HUDEP-2 (cell line): ENCODE measurements at regions not wholly inside any gene's neighbourhood (a gene's known extent, or its start where the extent isn't known, plus 50 kb on each side); places are given as distances from the start of the nearest gene placed in this dataset.

Experiments
- DNase-seq, 76 experiments: peaks; one replicate each; lab custom pipeline; 2025; ENCODE audit not compliant: unreplicated experiment in 76 of 76; lab: John Stamatoyannopoulos, UW

DNA sequence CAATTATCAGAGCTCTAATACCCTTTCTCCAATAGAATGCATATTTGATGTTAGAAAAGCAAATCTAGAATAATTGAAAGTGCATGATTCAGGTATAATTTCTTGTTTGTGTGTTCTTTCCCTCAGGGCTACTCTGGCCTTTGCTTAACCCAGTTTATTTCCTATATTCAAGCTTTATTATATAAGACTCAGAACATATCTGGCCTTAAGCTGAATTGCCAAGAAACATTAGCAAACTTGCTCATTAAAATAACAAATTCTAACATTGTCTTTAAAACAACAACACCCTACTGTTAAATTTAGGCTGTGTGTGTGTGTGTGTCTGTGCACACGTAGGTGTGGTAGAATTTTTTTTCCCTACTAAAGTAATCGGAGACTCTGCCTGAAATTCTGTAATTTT lies 426.5 kb downstream of the UTRN start:
- no peak for DNase-seq

DNA sequence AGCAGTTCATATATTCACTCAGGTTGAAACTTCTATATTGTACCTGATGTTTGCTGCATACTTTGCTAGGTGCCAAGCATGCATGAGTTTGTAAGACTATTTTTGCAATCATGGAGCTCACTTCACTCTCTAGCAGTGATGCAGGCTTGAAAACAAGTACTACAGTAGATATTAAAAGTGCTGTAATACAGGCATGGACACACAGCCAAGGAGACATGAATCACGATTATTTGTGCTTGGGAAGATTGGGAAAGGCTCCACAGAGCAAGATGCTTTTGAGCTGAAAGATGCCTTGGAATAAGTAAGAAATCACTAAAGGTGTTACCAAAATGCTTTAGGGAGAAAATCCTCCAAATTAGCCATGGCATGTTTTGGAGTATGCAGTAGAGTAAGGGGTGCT lies 427.4 kb downstream of the UTRN start:
- DNase-seq, result no peak

DNA sequence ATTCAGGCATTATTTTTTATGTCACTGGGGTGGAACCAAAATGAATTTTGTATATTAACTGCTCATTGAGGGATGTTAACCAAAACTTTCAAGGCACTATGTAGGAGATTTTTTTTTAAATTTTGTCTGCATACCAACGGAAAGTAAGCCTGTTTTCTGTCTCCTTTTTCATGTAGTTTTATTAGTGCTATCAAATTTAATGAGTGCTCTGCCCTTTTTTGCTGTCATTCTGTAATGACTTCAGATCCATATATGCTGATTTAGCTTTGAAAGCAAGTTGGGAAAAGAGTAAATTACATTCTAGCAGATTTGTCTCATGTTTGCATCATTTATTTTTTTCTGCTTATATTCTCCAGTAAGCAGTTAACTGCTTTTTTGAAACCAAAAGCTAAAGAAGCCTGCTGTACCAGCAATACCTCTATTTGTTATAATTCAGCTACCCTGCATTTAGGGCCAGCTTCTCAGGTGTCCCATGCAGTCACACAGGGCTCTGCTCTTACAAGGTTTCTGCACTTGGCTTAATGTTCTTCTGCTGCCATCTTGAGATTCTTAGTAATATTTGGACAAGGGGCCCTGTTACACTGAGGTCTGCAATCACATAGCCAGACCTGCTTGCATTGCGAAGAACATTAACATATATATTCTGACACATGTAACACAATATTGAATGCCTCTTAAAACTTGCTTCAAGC lies 429.0 kb downstream of the UTRN start:
- DNase-seq, result no peak

DNA sequence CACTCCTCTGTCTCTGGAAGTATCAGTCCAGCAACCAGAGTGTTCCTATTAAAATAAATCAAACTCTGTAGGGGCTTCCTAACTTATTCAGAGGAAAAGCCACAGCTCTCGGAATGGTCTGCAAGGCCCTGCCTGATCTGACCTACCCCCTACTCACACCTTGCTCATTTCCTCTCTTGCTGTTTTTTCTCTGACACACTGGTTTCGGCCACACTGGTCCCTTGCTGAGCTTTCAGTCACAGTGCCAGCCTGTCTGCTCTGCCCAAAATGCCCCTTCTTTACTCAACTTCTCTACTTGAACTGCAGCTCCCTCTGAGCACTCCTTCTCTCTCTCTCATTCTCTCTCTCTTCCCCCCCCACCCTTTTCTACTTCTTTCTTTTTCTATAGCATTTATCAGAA lies 430.2 kb downstream of the UTRN start:
- no peak for DNase-seq

DNA sequence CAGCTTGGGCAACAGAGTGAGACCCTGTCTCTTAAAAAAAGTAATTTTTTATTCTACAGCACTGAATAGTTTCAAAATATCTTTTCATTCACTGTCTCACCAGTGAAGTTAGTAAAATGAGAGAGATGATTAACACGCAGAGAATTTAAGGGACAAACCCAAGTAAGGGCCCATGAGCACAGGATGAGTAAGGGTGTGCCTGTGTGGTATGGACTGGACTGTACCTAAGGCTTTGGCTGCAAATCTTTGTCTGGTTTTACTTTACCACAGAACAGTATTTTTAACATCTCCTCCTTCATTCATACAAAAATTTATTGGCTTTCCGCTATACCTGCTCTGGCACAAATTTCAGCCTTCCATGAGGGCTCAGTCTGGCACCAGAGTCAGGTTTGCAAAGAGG lies 433.3 kb downstream of the UTRN start:
- DNase-seq, result no peak

DNA sequence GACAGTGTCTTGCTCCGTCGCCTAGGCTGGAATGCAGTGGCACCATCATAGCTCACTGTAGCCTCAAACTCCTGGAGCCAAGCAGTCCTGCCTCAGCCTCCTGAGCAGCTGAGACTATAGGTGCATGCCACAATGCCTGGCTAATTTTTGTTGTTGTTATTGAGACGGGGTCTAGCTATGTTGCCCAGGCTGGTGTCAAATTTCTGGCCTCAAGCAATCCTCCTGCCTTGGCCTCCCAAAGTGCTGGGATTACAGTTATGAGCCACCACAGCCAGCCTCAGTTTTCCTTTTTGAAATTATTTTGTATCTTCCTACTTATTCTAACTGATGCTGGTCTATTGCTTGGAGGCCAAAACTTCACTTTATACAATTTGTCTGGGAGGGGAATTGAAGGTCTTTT lies 436.1 kb downstream of the UTRN start:
- DNase-seq, result no peak

DNA sequence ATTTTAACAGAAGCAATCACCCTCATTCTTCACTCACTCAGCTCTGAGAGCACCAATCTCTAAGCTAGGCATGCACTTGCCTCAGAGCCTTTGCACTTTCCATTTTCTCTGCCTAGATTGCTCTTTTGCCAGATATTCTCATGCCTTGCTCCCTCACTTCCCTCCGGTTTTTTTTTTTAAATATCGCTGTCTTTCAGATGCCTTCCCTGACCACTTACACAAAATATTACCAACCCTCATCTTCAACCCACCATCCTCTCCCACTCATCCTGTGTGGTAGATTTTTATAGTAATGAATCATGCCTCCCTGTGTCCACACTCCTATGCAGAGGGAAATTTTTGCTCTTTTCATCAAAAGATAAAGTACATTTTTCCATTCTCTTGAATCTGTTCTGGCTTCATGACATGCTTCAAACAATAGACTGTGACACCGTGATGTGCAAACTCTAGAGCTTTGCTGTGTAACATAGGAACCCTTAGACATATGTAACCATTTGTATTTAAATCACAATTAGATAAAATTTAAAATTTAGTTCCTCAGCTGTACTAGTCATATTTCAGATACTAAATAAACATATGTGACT lies 437.1 kb downstream of the UTRN start:
- no peak for DNase-seq

DNA sequence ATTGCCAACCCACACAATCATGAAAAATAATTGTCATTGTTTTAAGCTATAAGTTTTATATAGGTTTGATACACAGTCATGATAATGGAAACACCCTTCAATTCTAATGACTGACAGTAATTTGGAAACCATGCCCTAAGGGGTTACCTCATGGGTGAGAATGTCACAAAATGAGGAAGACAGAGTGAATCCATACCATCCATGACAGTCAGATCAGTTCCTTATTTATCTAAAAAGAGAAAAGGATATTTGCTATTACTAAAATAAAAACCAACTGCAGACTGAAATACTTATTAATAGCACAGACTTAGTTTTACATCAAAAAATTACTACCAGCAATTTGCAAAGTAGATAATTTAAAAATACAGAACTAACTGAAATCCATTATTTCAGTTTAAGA lies 437.8 kb downstream of the UTRN start:
- DNase-seq, result no peak

DNA sequence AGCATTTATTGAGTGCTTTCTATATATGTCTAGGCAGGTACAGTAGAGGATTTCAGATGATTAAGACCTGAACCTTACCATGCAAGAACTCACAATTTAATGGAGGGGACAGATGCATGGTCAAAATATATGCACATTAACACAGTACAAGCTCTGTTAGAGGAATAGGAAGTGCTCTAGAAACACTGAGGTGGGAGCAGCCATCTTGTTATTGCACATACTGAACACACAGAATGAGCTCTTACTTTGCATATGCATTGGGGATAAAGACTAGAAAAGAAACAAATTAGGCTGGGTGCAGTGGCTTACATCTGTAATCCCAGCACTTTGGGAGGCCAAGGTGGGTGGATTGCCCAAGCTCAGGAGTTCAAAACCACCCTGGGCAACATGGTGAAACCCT lies 438.3 kb downstream of the UTRN start:
- DNase-seq, result no peak

DNA sequence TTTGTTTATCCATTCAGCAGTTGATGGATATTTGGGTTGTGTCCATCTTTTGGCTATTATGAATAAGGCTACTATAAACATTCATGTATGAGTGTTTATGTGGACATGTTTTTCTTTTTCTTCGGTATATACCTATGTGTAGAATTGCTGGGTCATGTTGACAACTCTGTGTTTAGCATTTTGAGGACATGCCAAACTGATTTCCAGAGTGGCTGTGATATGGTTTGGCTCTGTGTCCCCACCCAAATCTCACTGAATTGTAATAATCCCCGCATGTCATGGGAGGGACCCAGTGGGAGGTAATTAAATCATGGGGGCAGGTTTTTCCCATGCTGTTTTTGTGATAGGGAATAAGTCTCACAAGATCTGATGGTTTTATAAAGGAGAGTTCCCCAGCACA lies 439.7 kb downstream of the UTRN start:
- DNase-seq, result no peak

DNA sequence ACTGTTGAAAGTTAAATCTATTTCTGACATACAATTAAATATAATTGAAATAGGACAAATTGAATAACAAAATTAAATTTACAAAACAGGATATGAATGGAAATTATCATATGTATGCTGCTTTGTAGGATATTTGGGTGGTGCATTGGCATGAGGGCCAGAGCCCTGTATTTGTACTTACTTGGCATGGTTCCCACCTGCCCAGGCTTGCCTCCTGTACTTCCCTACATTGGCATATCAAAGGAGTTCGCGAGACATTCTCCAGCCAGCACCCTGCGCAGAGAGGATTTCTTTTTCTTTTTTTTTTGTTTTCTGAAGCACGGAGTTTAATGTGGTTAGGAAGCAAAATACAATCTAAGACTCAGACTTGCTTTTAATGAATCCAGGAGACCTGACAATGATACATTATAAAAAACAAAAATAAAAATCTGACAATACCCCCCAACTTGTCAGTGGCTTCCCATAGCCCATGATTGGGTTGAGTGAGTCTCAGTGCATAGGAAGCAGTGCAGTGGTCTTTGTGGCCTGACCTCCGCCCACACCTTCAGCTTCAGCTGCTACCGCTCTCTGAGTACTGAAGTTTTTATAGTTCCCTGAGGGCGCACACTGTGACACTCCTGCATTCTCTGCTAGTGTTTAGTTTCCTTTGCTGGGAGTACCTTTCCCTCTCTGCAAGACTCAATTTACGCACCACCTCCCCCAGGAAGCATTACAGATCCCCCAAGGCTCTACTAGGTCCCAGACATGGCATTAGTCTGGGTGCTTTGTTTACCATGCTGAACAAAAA lies 440.8 kb downstream of the UTRN start:
- no peak for DNase-seq

DNA sequence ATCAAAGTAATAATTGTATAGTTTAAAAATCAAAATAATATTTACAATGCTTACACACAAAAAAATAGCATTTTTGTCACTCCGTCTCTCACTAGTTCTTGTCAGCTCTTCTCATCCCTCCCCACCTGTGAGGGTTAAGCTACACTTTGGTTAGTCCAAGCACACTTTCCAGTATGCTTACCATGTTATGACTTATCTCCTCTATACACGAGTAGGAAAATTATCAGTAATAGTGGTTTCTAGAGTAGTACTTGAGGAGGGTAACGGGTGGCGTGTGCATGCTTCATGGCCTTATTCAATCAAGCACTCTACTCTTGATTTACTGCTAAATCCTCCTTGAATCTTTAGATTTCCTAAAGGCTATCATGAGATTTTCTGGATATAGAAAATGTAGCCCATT lies 443.7 kb downstream of the UTRN start:
- DNase-seq, result no peak

DNA sequence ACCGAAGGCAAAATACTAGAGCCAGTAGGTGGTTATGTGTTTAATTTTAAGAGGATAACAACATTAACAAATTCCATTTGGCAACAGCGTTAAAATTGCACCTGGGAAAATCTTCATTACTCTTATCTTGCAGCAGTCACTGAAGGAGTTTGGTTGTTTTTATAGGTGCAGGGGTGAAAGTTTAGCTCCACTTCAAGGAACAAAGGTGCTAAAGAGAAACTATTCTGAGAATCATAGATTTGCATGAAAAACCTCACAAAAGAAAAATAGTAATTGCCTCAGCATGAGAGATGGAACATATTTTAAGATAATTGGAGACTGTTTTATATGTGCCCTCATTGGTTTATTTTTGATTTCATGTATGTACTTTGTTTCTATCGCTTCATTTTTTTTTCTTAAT lies 444.4 kb downstream of the UTRN start:
- DNase-seq, result no peak

DNA sequence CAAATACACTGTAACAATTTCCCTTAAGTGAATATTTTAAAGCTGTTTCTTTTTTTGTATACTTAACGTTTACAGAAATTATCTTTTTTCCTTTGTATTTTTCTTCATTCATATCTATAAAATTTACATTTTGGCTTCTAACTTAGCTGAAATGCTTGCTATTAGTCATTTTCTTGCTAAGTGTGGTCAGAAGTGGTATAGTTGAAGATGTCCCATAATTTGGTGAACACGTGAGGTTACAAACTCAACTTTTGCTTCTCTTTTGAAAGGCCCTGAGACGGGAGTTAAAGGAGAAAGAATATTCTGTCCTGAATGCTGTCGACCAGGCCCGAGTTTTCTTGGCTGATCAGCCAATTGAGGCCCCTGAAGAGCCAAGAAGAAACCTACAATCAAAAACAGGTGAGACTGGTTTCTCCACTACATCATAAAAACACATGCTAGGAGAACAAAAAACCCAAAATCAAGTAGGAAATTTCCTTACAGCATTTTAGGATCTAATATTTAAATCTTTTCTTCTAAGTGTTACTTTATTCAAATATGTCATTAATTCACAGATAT lies 445.0 kb downstream of the UTRN start:
- DNase-seq, result no peak

DNA sequence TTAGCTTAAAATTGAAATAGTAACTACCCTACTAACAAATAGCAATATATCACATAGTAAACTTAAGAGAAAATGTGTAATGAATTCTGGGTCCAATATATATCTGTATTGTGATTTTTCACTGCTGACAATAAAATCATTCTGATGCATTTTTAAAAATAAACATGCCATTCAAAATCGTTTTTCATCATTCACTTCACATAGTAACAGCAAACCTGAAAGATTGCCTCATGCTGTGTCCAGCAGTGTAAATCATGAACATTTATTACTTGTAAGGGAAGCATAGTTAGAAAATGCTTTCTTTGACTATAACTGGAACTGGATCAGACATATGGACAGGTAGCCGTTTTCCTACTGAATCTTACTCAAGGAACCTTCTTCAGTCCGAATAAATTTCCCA lies 446.1 kb downstream of the UTRN start:
- no peak for DNase-seq

DNA sequence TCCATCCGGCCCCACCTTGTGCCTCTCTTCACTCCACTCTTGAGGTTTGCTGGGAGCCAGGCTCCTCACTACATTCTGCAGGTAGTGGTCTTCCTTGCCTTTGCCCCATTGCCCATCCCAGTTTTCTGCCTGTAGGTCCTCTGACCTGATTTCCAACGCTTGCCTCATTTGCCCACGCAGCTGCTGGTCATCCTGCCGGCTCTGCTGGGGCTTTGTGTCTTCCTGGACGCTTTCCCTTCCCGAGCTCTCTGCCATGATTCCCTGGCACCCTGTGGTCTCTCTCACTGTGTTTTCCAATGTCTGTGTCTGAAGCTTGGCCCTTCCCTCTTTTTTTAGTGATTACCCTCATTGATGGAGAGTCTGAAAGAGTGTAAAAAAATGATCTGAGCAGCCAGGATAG lies 451.6 kb downstream of the UTRN start:
- no peak for DNase-seq

DNA sequence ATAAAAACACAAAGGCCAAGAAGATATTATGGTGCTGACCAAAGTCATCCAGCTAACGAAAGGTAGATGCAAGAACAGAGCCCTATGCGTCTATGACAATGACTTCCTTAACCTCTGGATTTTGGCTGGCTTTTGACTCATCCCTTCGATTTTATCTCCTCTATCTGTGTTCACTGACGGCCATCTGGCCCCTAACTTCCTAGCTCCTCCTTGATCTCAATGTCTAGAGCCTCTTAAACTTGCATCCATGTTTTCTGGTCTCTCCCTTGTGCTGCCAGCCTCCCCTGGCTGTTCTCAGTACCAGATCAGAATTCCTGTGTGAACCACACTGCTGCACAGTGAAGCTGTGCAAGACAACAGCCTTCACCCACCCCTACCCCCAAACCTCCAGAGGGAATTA lies 452.9 kb downstream of the UTRN start:
- DNase-seq, result no peak

DNA sequence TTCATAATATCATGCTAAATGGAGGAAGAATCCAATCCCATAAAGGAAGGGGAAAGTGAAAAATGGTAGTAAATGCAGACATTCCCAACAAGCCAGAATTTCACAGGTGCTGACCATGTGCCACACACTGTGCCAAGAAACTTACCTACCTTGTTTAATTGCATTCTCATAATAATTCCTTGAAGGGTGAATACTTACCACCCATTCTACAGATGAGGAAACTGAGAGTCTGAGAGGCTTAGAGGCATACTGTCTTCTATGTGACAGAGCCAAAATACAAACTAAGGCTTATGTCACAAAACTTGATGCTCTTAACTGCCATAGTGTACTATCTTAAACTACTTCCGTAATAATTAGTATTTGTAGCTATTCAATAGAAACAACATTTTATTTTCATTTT lies 454.7 kb downstream of the UTRN start:
- DNase-seq, result no peak

DNA sequence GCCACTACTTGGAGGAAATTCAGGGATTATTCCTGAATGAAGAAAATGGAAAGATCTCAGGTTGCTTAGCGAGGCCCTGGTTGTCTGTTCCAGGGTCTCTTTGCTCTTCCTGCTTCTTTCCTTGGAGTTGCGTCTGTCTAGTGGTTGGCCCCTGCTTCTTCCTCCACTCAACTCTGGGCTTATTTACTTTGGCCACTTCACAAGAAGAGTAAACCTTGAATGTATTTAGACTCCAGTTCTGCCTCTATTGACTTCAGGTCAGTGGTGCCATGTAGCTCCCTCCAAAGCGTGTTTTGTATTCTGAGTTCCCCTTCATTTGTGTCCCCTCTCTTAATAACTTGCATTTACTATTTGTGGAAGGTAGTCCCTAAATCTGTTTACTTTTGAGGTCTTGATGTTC lies 456.5 kb downstream of the UTRN start:
- DNase-seq, result no peak

DNA sequence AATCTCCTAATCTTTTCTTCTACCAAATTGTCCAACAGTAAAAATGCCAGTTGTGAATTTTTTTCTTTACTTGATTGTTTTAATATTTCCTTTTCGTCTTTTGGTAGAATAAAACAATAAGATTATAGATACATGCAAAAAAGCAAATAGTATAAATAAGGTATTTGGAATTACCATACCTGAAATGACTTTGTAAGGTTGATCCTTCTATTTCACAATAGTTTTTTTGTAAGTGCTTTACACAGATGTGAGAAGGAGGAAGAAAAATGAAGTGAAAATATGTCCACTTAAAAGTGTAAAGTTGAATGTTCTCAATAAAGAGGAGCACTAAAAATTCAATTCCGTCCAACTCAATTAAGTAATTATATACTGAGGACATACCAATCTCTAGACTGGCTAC lies 457.6 kb downstream of the UTRN start:
- DNase-seq, result no peak

DNA sequence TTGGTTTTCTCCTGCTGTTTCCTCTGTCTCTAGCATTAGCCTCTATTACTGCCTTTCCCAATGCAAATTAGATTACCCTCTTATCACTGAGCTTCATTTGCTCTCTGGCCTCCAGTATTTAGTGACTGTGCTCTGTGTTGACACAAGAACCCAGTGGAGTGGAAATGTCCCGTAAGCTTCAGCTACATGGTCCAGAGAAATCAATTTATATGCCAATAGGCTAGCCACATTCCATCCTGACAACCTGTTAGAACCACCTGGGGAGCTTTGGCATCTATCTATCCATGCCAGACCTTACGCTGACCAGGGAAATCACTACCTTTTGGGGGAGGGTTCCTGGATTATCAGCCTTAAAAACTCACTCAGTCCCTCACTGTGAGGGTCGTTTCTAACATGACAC lies 459.6 kb downstream of the UTRN start:
- no peak for DNase-seq

DNA sequence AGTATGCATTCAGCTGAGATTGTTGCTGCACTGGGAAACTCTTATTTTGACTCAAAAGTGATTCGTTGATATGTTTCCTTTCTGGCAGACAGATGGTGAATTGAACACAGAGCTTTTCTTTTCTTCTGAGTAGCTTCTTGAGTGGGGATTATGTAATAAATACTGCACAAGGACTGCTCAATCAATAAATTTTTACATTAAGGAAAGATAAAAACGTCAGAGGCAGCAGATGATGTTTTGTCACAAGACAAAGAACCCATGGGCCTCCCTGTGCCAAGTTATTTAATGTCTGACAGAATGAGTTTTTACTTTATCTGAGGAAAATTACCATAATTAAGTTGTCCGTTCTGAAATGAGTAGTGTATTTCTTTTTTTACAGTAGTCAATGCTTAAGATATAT lies 460.3 kb downstream of the UTRN start:
- no peak for DNase-seq
